ENCODE measurements at regions not wholly inside any gene's neighbourhood (a gene's known extent, or its start where the extent isn't known, plus 50 kb on each side); places are given as distances from the start of the nearest gene placed in this dataset.
"Not testable (repeated sequence)": the region's sequence is repeated elsewhere in the genome, so short reads cannot be mapped to it uniquely, and the experiment has no call there.

GRCh38 chr5:6321078-6321477, 57.3 kb downstream of the MED10 start:
- no peak for FAIRE-seq

GRCh38 chr5:6319116-6319515, 59.2 kb downstream of the MED10 start:
- no peak for FAIRE-seq

GRCh38 chr5:6317116-6317798, 61.1 kb downstream of the MED10 start:
- no peak for FAIRE-seq

GRCh38 chr5:6315580-6315979, 62.8 kb downstream of the MED10 start:
- no peak for FAIRE-seq

GRCh38 chr5:6311568-6312501, 66.5 kb downstream of the MED10 start:
- no peak for FAIRE-seq

- FAIRE-seq = no peak
Measured at GRCh38 chr5:6309949-6310348, 68.4 kb downstream of the MED10 start.

- no peak for FAIRE-seq
Measured at GRCh38 chr5:6308683-6309082, 69.7 kb downstream of the MED10 start.

- FAIRE-seq = no peak
Measured at GRCh38 chr5:6307304-6307703, 71.0 kb downstream of the MED10 start.

GRCh38 chr5:6305853-6306252, 72.5 kb downstream of the MED10 start:
- no peak for FAIRE-seq

- no peak for FAIRE-seq
Measured at GRCh38 chr5:6302684-6303083, 75.7 kb downstream of the MED10 start.

- no peak for FAIRE-seq
Measured at GRCh38 chr5:6302075-6302474, 76.3 kb downstream of the MED10 start.

GRCh38 chr5:6296524-6296923, 81.8 kb downstream of the MED10 start:
- no peak for FAIRE-seq

- FAIRE-seq = no peak
Measured at GRCh38 chr5:6291961-6292360, 86.4 kb downstream of the MED10 start.

GRCh38 chr5:6289239-6289638, 89.1 kb downstream of the MED10 start:
- FAIRE-seq = no peak

- FAIRE-seq = no peak
Measured at GRCh38 chr5:6287176-6287575, 91.2 kb downstream of the MED10 start.

GRCh38 chr5:6286404-6286803, 91.9 kb downstream of the MED10 start:
- FAIRE-seq = no peak

GRCh38 chr5:6284491-6284890, 93.9 kb downstream of the MED10 start:
- not testable (repeated sequence) for FAIRE-seq

GRCh38 chr5:6282352-6282751, 96.0 kb downstream of the MED10 start:
- no peak for FAIRE-seq

- FAIRE-seq = no peak
Measured at GRCh38 chr5:6281818-6282217, 96.5 kb downstream of the MED10 start.

- no peak for FAIRE-seq
Measured at GRCh38 chr5:6280425-6281100, 97.8 kb downstream of the MED10 start.

GRCh38 chr5:6279607-6280006, 98.7 kb downstream of the MED10 start:
- no peak for FAIRE-seq

GRCh38 chr5:6274846-6275543, 103.4 kb downstream of the MED10 start:
- no peak for FAIRE-seq

GRCh38 chr5:6273749-6274148, 104.6 kb downstream of the MED10 start:
- FAIRE-seq = no peak
